MCF 10A (cell line): ENCODE measurements at regions not wholly inside any gene's neighbourhood (a gene's known extent, or its start where the extent isn't known, plus 50 kb on each side); places are given as distances from the start of the nearest gene placed in this dataset.
A peak's percentile ranks its signal among the peaks of the same experiment; 100 is the strongest.

Experiments used
- BruUV-seq: library from RNA; stranded (reverse); fragments of 400-500 nt; replicated peaks from 2 replicates; lab custom pipeline; 2021; lab: Mats Ljungman, UMichigan
- CTCF ChIA-PET: fragments of 300-600 bp; sonication (Branson Sonifier 250); formaldehyde crosslinking; extraction: SDS; loops from one replicate; lab custom pipeline; 2021; ENCODE audit warnings: antibody characterized with exemption, inconsistent platforms; lab: Yijun Ruan, JAX
- POLR2A ChIA-PET: fragments of 300-600, 350-650 bp; sonication (Branson Sonifier 250); formaldehyde crosslinking; extraction: SDS; loops from one replicate; lab custom pipeline; 2020; ENCODE audit warnings: antibody characterized with exemption, inconsistent platforms; lab: Yijun Ruan, JAX
- DNase-seq: peaks from one replicate; pipeline ENCODE4 v3.0.0-alpha.2; 2018; ENCODE audit not compliant: unreplicated experiment
- H3K27ac Mint-ChIP-seq: one replicate; pipeline ENCODE4 v1.8.0; 2022; ENCODE audit warnings: mild to moderate bottlenecking, low read depth, mixed read lengths; ENCODE audit not compliant: unreplicated experiment
- H3K27me3 Mint-ChIP-seq: one replicate; pipeline ENCODE4 v1.8.0; 2022; ENCODE audit warnings: mixed read lengths; ENCODE audit not compliant: insufficient read depth, unreplicated experiment
- H3K36me3 Mint-ChIP-seq: one replicate; pipeline ENCODE4 v1.8.0; 2022; ENCODE audit warnings: mild to moderate bottlenecking, moderate library complexity, mixed read lengths; ENCODE audit not compliant: insufficient read depth, unreplicated experiment
- H3K4me1 Mint-ChIP-seq: one replicate; pipeline ENCODE4 v1.8.0; 2022; ENCODE audit warnings: mixed read lengths; ENCODE audit not compliant: insufficient read depth, unreplicated experiment
- H3K4me3 Mint-ChIP-seq: one replicate; pipeline ENCODE4 v1.8.0; 2022; ENCODE audit warnings: mild to moderate bottlenecking, moderate library complexity, mixed read lengths; ENCODE audit not compliant: unreplicated experiment
- H3K9me3 Mint-ChIP-seq: one replicate; pipeline ENCODE4 v1.8.0; 2022; ENCODE audit warnings: mixed read lengths; ENCODE audit not compliant: unreplicated experiment
- CTCF ChIP-seq: fragments of 200-600 bp; IDR thresholded peaks from one replicate; pipeline ENCODE4 v1.8.0; 2022; ENCODE audit warnings: antibody characterized with exemption, mild to moderate bottlenecking; ENCODE audit not compliant: unreplicated experiment
- intact Hi-C: fragments of 100-400 bp; cut with micrococcal nuclease; formaldehyde crosslinking; loops from 2 replicates; pipeline ENCODE4 v1.14.1; 2022

DNA sequence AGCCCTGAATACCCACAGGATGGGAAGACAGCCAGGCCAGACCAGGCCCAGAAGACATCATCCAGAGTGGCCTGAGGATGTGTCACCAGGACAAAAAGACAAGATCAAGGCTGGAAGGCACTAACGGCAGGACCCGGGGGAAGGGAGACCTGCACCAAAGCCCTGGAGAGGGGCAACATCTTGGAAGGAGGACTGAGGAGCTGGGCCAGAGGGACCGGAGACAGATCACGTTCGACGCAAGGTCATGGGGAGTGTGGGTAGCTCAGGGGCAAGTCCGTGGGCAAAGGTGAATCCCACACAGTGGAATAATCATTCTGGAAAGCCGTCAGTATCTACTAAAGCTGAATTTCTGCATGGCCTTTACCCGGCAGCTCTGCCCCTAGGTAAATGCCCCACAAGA, 478.6 kb downstream of the MATN1 start:
- Mint-ChIP-seq H3K4me1 (no peaks in the 10 kb centered on the region), H3K27me3 (peaks cover 63% of the 10 kb centered on the region), H3K4me3 (no peak overlapping the region), H3K36me3 (no peaks in the 10 kb centered on the region), H3K27ac (no peak overlapping the region), H3K9me3 (no peaks in the 10 kb centered on the region)
- no TSS peak for BruUV-seq
- ChIA-PET CTCF (interaction anchor here (0.7 to 1.6 kb wide), 3 partner anchors 8 to 959 kb away, joined by 3 to 5 read pairs (median 3); no protein-coding TSS in a partner anchor), POLR2A (no interaction called here)
- no peak for TF ChIP-seq CTCF
- intact Hi-C loops = no loop called here
- no peak for DNase-seq

GRCh38 chr1:30242722-30243457, 480.5 kb downstream of the MATN1 start:
- peak; percentile 2 for DNase-seq
- Mint-ChIP-seq H3K4me3 (no peak overlapping the region), H3K9me3 (no peaks in the 10 kb centered on the region), H3K4me1 (no peaks in the 10 kb centered on the region), H3K27me3 (peaks cover 78% of the 10 kb centered on the region), H3K36me3 (no peaks in the 10 kb centered on the region), H3K27ac (no peak overlapping the region)
- no peak for TF ChIP-seq CTCF
- BruUV-seq = no TSS peak
- CTCF ChIA-PET = interaction anchor here (0.6 to 1.2 kb wide), 2 partner anchors 12 to 363 kb away, joined by 3 to 4 read pairs; no protein-coding TSS in a partner anchor
- intact Hi-C loops = no loop called here
- POLR2A ChIA-PET = no interaction called here

DNA sequence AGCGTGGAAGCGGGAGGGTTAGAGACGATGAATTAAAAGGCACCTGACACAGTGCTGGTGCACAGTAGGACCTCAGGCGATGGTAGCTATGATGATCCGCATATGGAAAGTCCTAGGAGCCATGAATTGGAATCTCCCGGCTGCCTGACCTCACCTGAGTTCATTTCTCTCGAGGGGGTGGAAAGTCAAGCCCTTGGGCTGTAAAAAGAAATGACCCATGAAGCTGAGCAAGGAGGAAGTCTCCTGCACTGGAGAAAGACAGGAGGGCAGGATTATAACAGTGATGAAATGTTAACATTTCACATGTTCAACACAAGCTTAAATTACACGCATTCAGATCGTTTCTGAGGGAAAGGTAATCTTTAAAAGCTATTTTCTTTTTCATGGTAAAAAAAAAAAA, 481.2 kb downstream of the MATN1 start:
- no peak for TF ChIP-seq CTCF
- ChIA-PET POLR2A (interaction anchor here (0.5 kb wide), 1 partner anchor 105 kb away, joined by 3 read pairs; no protein-coding TSS in a partner anchor), CTCF (interaction anchor here (1.2 kb wide), 1 partner anchor 12 kb away, joined by 4 read pairs; no protein-coding TSS in a partner anchor)
- DNase-seq = no peak
- no TSS peak for BruUV-seq
- Mint-ChIP-seq H3K27ac (no peak overlapping the region), H3K36me3 (no peaks in the 10 kb centered on the region), H3K27me3 (peaks cover 70% of the 10 kb centered on the region), H3K4me3 (no peak overlapping the region), H3K4me1 (no peaks in the 10 kb centered on the region), H3K9me3 (no peaks in the 10 kb centered on the region)
- intact Hi-C loops = no loop called here

DNA sequence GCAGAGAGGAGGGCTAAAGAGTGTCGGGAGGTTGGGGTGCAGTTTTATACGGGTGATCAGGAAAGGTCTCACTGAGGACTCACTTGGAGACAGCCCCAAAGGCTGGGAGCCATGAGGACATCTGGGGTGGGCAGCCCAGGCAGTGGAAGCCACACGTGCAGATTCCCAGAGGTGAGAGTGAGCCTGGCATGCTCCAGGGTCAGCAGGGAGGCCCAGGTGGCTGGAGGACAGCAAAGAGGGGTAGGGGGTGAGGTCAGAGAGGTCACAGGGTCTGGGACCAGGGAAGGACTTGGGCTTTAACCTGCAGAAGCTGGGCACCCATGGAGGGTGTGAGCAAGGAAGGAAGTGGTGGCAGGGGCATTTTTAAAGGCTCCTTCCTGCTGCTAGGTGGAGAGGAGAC, 481.7 kb downstream of the MATN1 start:
- BruUV-seq = no TSS peak
- no peak for DNase-seq
- Mint-ChIP-seq H3K36me3 (no peaks in the 10 kb centered on the region), H3K27ac (no peak overlapping the region), H3K9me3 (no peaks in the 10 kb centered on the region), H3K4me1 (no peaks in the 10 kb centered on the region), H3K4me3 (no peak overlapping the region), H3K27me3 (peaks cover 66% of the 10 kb centered on the region)
- ChIA-PET POLR2A (no interaction called here), CTCF (interaction anchor here (1.2 kb wide), 1 partner anchor 11 kb away, joined by 4 read pairs; no protein-coding TSS in a partner anchor)
- intact Hi-C loops = no loop called here
- TF ChIP-seq CTCF = no peak
